GM12891 (cell line): ENCODE measurements at regions not wholly inside any gene's neighbourhood (a gene's known extent, or its start where the extent isn't known, plus 50 kb on each side); places are given as distances from the start of the nearest gene placed in this dataset.

Experiments used
- PAX5 ChIP-seq: IDR thresholded peaks from 2 replicates; pipeline ENCODE4 v1.6.1; 2011; ENCODE audit warnings: low read length, moderate library complexity, mild to moderate bottlenecking; ENCODE audit not compliant: insufficient read depth, severe bottlenecking
- POLR2A ChIP-seq: IDR thresholded peaks from 2 replicates; pipeline ENCODE4 v1.6.1; 2011; ENCODE audit warnings: low read depth, low read length, control low read depth
- POLR2AphosphoS5 ChIP-seq: IDR thresholded peaks from 2 replicates; pipeline ENCODE4 v1.6.1; 2011; ENCODE audit warnings: low read depth, low read length, control low read depth
- TAF1 ChIP-seq: IDR thresholded peaks from 2 replicates; pipeline ENCODE4 v1.6.1; 2011; ENCODE audit warnings: low read depth, low read length, control low read depth

GRCh38 chr5:171619196-171619595 lies 166.4 kb upstream of the SMIM23 start:
- TF ChIP-seq POLR2A (no peak), POLR2AphosphoS5 (no peak), PAX5 (no peak), TAF1 (no peak)
